ENCODE measurements at regions not wholly inside any gene's neighbourhood (a gene's known extent, or its start where the extent isn't known, plus 50 kb on each side); places are given as distances from the start of the nearest gene placed in this dataset.

DNA sequence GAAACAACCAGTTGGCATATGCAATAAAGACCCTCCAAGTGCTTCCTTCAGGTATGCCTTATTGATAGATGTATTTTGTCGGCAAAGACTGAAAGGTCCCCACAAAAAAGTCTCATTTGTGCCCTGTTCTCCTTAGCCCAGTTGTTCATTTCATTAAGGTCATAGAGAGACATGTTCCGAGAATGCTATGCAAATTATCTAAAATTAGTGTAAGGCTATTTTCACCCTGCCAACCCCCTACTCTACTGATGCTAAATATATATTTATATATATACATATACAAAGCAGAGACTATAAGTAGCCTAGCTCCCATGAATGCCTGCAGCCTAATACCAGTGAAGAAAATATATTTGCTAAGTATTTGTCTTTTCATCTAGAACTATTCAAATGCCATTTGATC is 96.7 kb upstream of the ADO start:
- H3K36me3 ChIP-seq = no peaks in the 10 kb centered on the region
- H3K4me3 ChIP-seq = no peak overlapping the region
- no peaks in the 10 kb centered on the region for H3K27me3 ChIP-seq
- no peaks in the 10 kb centered on the region for H3K9me3 ChIP-seq
- no peaks in the 10 kb centered on the region for H3K4me1 ChIP-seq
- TF ChIP-seq POLR2A (IDR thresholded peaks at IDR 0.05) = no peak
- TF ChIP-seq, protein P1, sequence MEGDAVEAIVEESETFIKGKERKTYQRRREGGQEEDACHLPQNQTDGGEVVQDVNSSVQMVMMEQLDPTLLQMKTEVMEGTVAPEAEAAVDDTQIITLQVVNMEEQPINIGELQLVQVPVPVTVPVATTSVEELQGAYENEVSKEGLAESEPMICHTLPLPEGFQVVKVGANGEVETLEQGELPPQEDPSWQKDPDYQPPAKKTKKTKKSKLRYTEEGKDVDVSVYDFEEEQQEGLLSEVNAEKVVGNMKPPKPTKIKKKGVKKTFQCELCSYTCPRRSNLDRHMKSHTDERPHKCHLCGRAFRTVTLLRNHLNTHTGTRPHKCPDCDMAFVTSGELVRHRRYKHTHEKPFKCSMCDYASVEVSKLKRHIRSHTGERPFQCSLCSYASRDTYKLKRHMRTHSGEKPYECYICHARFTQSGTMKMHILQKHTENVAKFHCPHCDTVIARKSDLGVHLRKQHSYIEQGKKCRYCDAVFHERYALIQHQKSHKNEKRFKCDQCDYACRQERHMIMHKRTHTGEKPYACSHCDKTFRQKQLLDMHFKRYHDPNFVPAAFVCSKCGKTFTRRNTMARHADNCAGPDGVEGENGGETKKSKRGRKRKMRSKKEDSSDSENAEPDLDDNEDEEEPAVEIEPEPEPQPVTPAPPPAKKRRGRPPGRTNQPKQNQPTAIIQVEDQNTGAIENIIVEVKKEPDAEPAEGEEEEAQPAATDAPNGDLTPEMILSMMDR (IDR thresholded peaks at IDR 0.05) = no peak
- DNase-seq = no peak
- H3K27ac ChIP-seq = no peak overlapping the region

DNA sequence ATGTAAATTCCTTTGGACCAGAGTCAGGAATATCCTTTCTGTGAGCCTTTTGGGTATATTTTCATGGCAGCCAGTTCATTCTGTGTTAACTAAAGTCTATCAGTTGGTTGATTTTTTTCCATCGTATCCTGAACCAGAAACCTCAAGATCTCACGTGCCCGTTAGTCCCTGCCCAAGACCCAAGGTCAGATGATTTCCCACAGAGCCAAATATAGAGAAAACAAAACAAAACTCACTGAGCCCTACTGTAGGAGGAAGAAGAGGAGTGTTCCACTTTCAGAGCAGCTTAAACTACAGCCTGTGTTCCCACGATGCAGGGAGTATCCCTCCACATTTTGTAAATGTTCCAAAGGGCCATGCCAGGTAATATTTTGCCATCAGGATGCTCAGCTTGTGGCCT is 96.0 kb upstream of the ADO start:
- H3K9me3 ChIP-seq = no peaks in the 10 kb centered on the region
- H3K4me1 ChIP-seq = no peaks in the 10 kb centered on the region
- H3K27ac ChIP-seq = no peak overlapping the region
- H3K36me3 ChIP-seq = no peaks in the 10 kb centered on the region
- DNase-seq = no peak
- no peak for TF ChIP-seq POLR2A (IDR thresholded peaks at IDR 0.05)
- TF ChIP-seq, protein P1 (IDR thresholded peaks at IDR 0.05) = no peak
- no peaks in the 10 kb centered on the region for H3K27me3 ChIP-seq
- no peak overlapping the region for H3K4me3 ChIP-seq

DNA sequence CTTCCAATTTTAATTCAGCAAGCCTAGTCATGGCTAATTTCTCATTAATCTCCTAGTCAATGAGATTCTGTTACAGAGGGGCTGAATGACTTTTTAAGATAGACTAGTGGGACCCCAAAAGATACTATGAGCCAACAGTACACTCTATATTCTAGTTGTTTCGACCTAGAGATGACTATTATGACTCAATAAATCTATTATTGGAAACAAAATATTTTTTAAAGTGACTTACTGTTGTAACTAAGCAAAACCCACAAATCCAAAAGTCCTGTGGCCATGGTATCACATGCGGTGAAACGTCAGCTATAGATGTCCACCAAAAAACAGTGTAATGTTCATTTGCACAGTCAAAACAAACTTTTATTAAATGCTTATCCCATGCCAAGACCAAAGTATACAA is 95.3 kb upstream of the ADO start:
- TF ChIP-seq, protein P1 (IDR thresholded peaks at IDR 0.05) = no peak
- TF ChIP-seq POLR2A (IDR thresholded peaks at IDR 0.05) = no peak
- Histone ChIP-seq H3K9me3 (no peaks in the 10 kb centered on the region), H3K4me3 (no peak overlapping the region), H3K27me3 (no peaks in the 10 kb centered on the region), H3K36me3 (no peaks in the 10 kb centered on the region), H3K4me1 (no peaks in the 10 kb centered on the region), H3K27ac (no peak overlapping the region)
- no peak for DNase-seq

DNA sequence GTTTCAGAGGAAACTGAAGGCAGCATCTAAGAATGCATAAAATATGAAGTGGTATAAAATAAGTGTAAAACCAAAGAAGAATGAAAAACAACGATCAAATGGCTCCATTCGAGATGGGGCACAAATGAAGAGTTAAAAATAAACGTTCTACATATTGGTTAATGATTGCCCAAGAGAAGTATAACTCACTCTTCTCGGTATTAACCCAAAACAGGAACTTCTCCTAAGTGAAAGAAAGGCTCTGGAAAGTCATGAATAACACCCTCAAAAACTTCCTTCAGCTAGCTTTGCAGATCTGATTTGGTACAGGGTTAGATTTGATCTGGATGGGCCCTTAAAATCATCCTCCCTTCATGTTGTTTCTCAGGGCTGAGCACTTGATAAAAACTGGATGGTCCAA is 94.3 kb upstream of the ADO start:
- TF ChIP-seq, protein P1 (IDR thresholded peaks at IDR 0.05) = no peak
- Histone ChIP-seq H3K27ac (no peak overlapping the region), H3K4me3 (no peak overlapping the region)

DNA sequence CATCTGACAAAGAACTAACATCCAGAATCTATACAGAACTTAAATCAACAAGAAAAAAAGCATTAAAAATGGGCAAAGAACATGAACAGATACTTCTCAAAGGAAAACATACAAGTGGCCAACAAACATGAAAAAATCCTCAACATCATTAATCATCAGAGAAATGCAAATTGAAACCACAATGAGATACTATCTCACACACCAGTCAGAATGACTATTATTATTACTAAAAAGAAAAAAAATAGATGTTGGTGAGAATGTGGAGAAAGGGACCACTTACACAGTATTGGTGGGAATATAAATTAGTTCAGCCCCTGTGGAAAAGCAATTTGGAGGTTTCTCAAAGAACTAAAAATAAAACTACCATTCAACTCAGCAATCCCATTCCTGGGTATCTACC is 89.1 kb upstream of the ADO start:
- H3K27me3 ChIP-seq = no peaks in the 10 kb centered on the region
- no peak for DNase-seq
- H3K27ac ChIP-seq = no peak overlapping the region
- no peaks in the 10 kb centered on the region for H3K9me3 ChIP-seq
- H3K4me1 ChIP-seq = no peaks in the 10 kb centered on the region
- no peak for TF ChIP-seq POLR2A (IDR thresholded peaks at IDR 0.05)
- TF ChIP-seq, protein P1 (IDR thresholded peaks at IDR 0.05) = no peak
- no peaks in the 10 kb centered on the region for H3K36me3 ChIP-seq
- H3K4me3 ChIP-seq = no peak overlapping the region

More for the DNA sequence above, 94.3 kb upstream of the ADO start:
- no peaks in the 10 kb centered on the region for H3K36me3 ChIP-seq
- no peaks in the 10 kb centered on the region for H3K4me1 ChIP-seq
- no peak for DNase-seq
- H3K27me3 ChIP-seq = no peaks in the 10 kb centered on the region
- no peaks in the 10 kb centered on the region for H3K9me3 ChIP-seq

DNA sequence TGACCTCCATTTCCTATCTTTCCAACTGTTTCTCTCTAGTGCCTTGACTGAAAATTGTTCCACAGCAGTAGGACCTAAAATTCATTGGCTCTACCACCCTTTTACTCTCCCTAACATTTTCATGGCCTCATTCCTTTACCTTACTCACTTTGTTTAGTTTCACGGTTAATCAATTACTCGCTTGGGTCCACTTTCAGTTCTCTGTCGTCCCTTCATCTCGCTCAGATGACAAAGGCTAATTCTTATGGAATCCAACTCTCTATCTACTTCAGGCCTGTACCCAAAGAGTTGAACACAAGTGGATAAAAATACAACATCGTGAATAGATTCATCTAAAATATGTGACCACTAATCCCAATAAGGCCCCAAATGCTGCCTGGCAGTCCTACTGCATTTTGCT is 85.9 kb upstream of the ADO start:
- Histone ChIP-seq H3K4me3 (no peak overlapping the region), H3K27ac (no peak overlapping the region), H3K9me3 (no peaks in the 10 kb centered on the region), H3K4me1 (no peaks in the 10 kb centered on the region), H3K27me3 (no peaks in the 10 kb centered on the region), H3K36me3 (no peaks in the 10 kb centered on the region)
- no peak for DNase-seq
- TF ChIP-seq, protein P1 (IDR thresholded peaks at IDR 0.05) = no peak
- TF ChIP-seq POLR2A (IDR thresholded peaks at IDR 0.05) = no peak

All from Peyer's patch (tissue), 4 donors.